ENCODE measurements at regions not wholly inside any gene's neighbourhood (a gene's known extent, or its start where the extent isn't known, plus 50 kb on each side); places are given as distances from the start of the nearest gene placed in this dataset.

- DNase-seq (peak in 1 of 2 donors; percentile 45), ATAC-seq (ENCODE audit: low FRiP score in 2 of 2) (no peak)
- Histone ChIP-seq H3K4me1 (no peaks in the 10 kb centered on the region), H3K4me3 (no peak overlapping the region), H3K9me3 (no peaks in the 10 kb centered on the region), H3K36me3 (no peaks in the 10 kb centered on the region), H3K27ac (no peak overlapping the region), H3K27me3 (no peaks in the 10 kb centered on the region)
- 69 to 72% methylated on average over 21 to 24 of the region's 24 CpGs for WGBS, 2 donors
- no peak for TF ChIP-seq CTCF (IDR thresholded peaks at IDR 0.05)
- no peak for TF ChIP-seq POLR2AphosphoS5 (IDR thresholded peaks at IDR 0.05)
- TF ChIP-seq POLR2A (IDR thresholded peaks at IDR 0.05): no peak
- TF ChIP-seq EP300 (IDR thresholded peaks at IDR 0.05): no peak
Measured at GRCh38 chr20:21781446-21782075, 76.1 kb downstream of the PAX1 start.

GRCh38 chr20:21780528-21780927 lies 75.1 kb downstream of the PAX1 start:
- TF ChIP-seq EP300 (IDR thresholded peaks at IDR 0.05): no peak
- WGBS, 2 donors: 64 to 71% methylated on average over 4 of the region's 4 CpGs
- ATAC-seq (ENCODE audit: low FRiP score in 2 of 2): no peak

More at GRCh38 chr20:21780528-21780927, 75.1 kb downstream of the PAX1 start:
- no peaks in the 10 kb centered on the region for H3K9me3 ChIP-seq
- no peaks in the 10 kb centered on the region for H3K36me3 ChIP-seq
- H3K27me3 ChIP-seq: no peaks in the 10 kb centered on the region
- no peak overlapping the region for H3K27ac ChIP-seq
- no peaks in the 10 kb centered on the region for H3K4me1 ChIP-seq
- DNase-seq: no peak
- H3K4me3 ChIP-seq: no peak overlapping the region

Small RNA genes lying in the stretch of these regions (small RNA-seq; reads per million reads assigned to genes)
- 0 reads per million in 4 donors for gene AL121912.1

Measured in upper lobe of left lung (tissue), 6 donors.